ENCODE measurements at regions not wholly inside any gene's neighbourhood (a gene's known extent, or its start where the extent isn't known, plus 50 kb on each side); places are given as distances from the start of the nearest gene placed in this dataset.

DNA sequence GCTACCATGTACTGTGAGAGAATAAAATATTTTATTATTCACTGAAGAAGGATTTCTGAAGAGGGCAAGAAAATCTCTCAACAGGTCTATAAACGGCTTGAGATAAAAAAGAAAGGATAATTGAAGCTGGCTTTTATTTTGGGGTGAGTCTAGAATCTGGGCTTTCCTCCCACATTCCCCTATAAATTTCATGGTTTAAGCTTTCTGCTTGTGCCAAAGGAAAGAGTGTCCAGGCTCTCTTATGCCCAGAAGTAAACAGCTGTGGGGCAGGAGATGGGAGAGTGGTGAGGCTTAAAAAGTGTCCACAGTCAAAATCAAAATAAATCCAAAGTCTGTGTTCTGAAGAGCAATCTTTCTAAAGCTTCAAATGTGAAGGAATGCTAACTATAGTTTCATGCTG lies 942.2 kb upstream of the MIR17HG start:
- TF ChIP-seq, protein P1, sequence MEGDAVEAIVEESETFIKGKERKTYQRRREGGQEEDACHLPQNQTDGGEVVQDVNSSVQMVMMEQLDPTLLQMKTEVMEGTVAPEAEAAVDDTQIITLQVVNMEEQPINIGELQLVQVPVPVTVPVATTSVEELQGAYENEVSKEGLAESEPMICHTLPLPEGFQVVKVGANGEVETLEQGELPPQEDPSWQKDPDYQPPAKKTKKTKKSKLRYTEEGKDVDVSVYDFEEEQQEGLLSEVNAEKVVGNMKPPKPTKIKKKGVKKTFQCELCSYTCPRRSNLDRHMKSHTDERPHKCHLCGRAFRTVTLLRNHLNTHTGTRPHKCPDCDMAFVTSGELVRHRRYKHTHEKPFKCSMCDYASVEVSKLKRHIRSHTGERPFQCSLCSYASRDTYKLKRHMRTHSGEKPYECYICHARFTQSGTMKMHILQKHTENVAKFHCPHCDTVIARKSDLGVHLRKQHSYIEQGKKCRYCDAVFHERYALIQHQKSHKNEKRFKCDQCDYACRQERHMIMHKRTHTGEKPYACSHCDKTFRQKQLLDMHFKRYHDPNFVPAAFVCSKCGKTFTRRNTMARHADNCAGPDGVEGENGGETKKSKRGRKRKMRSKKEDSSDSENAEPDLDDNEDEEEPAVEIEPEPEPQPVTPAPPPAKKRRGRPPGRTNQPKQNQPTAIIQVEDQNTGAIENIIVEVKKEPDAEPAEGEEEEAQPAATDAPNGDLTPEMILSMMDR (IDR thresholded peaks at IDR 0.05; ENCODE audit: insufficient read depth, low read length): no peak
- TF ChIP-seq, protein P2, sequence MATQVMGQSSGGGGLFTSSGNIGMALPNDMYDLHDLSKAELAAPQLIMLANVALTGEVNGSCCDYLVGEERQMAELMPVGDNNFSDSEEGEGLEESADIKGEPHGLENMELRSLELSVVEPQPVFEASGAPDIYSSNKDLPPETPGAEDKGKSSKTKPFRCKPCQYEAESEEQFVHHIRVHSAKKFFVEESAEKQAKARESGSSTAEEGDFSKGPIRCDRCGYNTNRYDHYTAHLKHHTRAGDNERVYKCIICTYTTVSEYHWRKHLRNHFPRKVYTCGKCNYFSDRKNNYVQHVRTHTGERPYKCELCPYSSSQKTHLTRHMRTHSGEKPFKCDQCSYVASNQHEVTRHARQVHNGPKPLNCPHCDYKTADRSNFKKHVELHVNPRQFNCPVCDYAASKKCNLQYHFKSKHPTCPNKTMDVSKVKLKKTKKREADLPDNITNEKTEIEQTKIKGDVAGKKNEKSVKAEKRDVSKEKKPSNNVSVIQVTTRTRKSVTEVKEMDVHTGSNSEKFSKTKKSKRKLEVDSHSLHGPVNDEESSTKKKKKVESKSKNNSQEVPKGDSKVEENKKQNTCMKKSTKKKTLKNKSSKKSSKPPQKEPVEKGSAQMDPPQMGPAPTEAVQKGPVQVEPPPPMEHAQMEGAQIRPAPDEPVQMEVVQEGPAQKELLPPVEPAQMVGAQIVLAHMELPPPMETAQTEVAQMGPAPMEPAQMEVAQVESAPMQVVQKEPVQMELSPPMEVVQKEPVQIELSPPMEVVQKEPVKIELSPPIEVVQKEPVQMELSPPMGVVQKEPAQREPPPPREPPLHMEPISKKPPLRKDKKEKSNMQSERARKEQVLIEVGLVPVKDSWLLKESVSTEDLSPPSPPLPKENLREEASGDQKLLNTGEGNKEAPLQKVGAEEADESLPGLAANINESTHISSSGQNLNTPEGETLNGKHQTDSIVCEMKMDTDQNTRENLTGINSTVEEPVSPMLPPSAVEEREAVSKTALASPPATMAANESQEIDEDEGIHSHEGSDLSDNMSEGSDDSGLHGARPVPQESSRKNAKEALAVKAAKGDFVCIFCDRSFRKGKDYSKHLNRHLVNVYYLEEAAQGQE (IDR thresholded peaks at IDR 0.05; ENCODE audit: insufficient replicate concordance, low read depth): no peak
